ENCODE measurements at regions not wholly inside any gene's neighbourhood (a gene's known extent, or its start where the extent isn't known, plus 50 kb on each side); places are given as distances from the start of the nearest gene placed in this dataset.

GRCh38 chr5:17154211-17154996 lies 63.0 kb upstream of the BASP1 start:
- DNase-seq (ENCODE audit: low spot score), result no peak
- H3K4me3 Mint-ChIP-seq (ENCODE audit: unreplicated experiment), result no peak overlapping the region

GRCh38 chr5:17156463-17156862 lies 61.0 kb upstream of the BASP1 start:
- H3K27me3 Mint-ChIP-seq (ENCODE audit: unreplicated experiment), result peaks cover 4% of the 10 kb centered on the region
- H3K36me3 Mint-ChIP-seq (ENCODE audit: low read depth, unreplicated experiment), result no peaks in the 10 kb centered on the region
- no peak overlapping the region for H3K4me3 Mint-ChIP-seq (ENCODE audit: unreplicated experiment)
- DNase-seq (ENCODE audit: low spot score), result no peak
- no peak overlapping the region for H3K27ac Mint-ChIP-seq (ENCODE audit: unreplicated experiment)
- H3K9me3 Mint-ChIP-seq (ENCODE audit: unreplicated experiment), result no peaks in the 10 kb centered on the region
- no peak for TF ChIP-seq CTCF (IDR thresholded peaks at IDR 0.05; ENCODE audit: unreplicated experiment)
- H3K4me1 Mint-ChIP-seq (ENCODE audit: unreplicated experiment), result peaks cover 25% of the 10 kb centered on the region

More at GRCh38 chr5:17154211-17154996, 63.0 kb upstream of the BASP1 start:
- no peak for TF ChIP-seq CTCF (IDR thresholded peaks at IDR 0.05; ENCODE audit: unreplicated experiment)
- Mint-ChIP-seq H3K4me1 (ENCODE audit: unreplicated experiment) (peaks cover 25% of the 10 kb centered on the region), H3K36me3 (ENCODE audit: low read depth, unreplicated experiment) (no peaks in the 10 kb centered on the region), H3K9me3 (ENCODE audit: unreplicated experiment) (no peaks in the 10 kb centered on the region), H3K27me3 (ENCODE audit: unreplicated experiment) (peaks cover 4% of the 10 kb centered on the region), H3K27ac (ENCODE audit: unreplicated experiment) (peak overlapping the region; percentile 21)

GRCh38 chr5:17157294-17157693 lies 60.1 kb upstream of the BASP1 start:
- Mint-ChIP-seq H3K27me3 (ENCODE audit: unreplicated experiment) (peaks cover 4% of the 10 kb centered on the region), H3K4me3 (ENCODE audit: unreplicated experiment) (peak overlapping the region; percentile 3), H3K4me1 (ENCODE audit: unreplicated experiment) (peaks cover 25% of the 10 kb centered on the region), H3K36me3 (ENCODE audit: low read depth, unreplicated experiment) (no peaks in the 10 kb centered on the region), H3K27ac (ENCODE audit: unreplicated experiment) (peak overlapping the region; percentile 65), H3K9me3 (ENCODE audit: unreplicated experiment) (no peaks in the 10 kb centered on the region)
- no peak for TF ChIP-seq CTCF (IDR thresholded peaks at IDR 0.05; ENCODE audit: unreplicated experiment)
- no peak for DNase-seq (ENCODE audit: low spot score)

- DNase-seq (ENCODE audit: low spot score), result peak; percentile 8
- H3K36me3 Mint-ChIP-seq (ENCODE audit: low read depth, unreplicated experiment), result no peaks in the 10 kb centered on the region
- no peaks in the 10 kb centered on the region for H3K9me3 Mint-ChIP-seq (ENCODE audit: unreplicated experiment)
- H3K4me1 Mint-ChIP-seq (ENCODE audit: unreplicated experiment), result peaks cover 25% of the 10 kb centered on the region
- H3K27ac Mint-ChIP-seq (ENCODE audit: unreplicated experiment), result peak overlapping the region; percentile 65
- TF ChIP-seq CTCF (IDR thresholded peaks at IDR 0.05; ENCODE audit: unreplicated experiment), result no peak
- H3K4me3 Mint-ChIP-seq (ENCODE audit: unreplicated experiment), result no peak overlapping the region
- peaks cover 1% of the 10 kb centered on the region for H3K27me3 Mint-ChIP-seq (ENCODE audit: unreplicated experiment)
These were observed 59.4 kb upstream of the BASP1 start for GRCh38 chr5:17157916-17158529.

- TF ChIP-seq CTCF (IDR thresholded peaks at IDR 0.05; ENCODE audit: unreplicated experiment), result no peak
- peaks cover 25% of the 10 kb centered on the region for H3K4me1 Mint-ChIP-seq (ENCODE audit: unreplicated experiment)
- no peaks in the 10 kb centered on the region for H3K27me3 Mint-ChIP-seq (ENCODE audit: unreplicated experiment)
- no peak overlapping the region for H3K27ac Mint-ChIP-seq (ENCODE audit: unreplicated experiment)
- no peak for DNase-seq (ENCODE audit: low spot score)
- no peaks in the 10 kb centered on the region for H3K9me3 Mint-ChIP-seq (ENCODE audit: unreplicated experiment)
- H3K4me3 Mint-ChIP-seq (ENCODE audit: unreplicated experiment), result no peak overlapping the region
- H3K36me3 Mint-ChIP-seq (ENCODE audit: low read depth, unreplicated experiment), result no peaks in the 10 kb centered on the region
These were observed 56.7 kb upstream of the BASP1 start for GRCh38 chr5:17160756-17161040.
